Adrenal gland (tissue), 9 donors: ENCODE measurements at regions not wholly inside any gene's neighbourhood (a gene's known extent, or its start where the extent isn't known, plus 50 kb on each side); places are given as distances from the start of the nearest gene placed in this dataset.

ENCODE experiments used
- DNase-seq, 7 donors: peaks; one replicate each; pipeline ENCODE4 v3.0.0-alpha.2; 2019 to 2020
- H3K27ac ChIP-seq, 5 donors: fragments of 200-600 bp; sonication (generic) in 4 of 5; 1 replicate in 3 of 5; 2 replicates in 2 of 5; pipeline versions ENCODE4 v1.5.1 to v1.8.0; 2016 to 2020; ENCODE audit warnings: mild to moderate bottlenecking in 1 of 5
- H3K27me3 ChIP-seq: fragments of 200-600 bp; 2 replicates; pipeline ENCODE4 v1.8.0; 2021
- H3K36me3 ChIP-seq, 2 donors: fragments of 200-600 bp; replicated peaks in 1 of 2; 1 replicate in 1 of 2; 2 replicates in 1 of 2; pipeline versions ENCODE4 v1.5.1 to v1.8.0; 2018 to 2022
- H3K4me1 ChIP-seq, 2 donors: fragments of 200-600 bp; replicated peaks in 1 of 2; 1 replicate in 1 of 2; 2 replicates in 1 of 2; pipeline versions ENCODE4 v1.5.1 to v1.8.0; 2018 to 2021
- H3K4me3 ChIP-seq, 4 donors: fragments of 200-600 bp; sonication (generic) in 3 of 4; one replicate each; pipeline ENCODE4 v1.5.1; 2016 to 2018
- H3K9me3 ChIP-seq, 3 donors: fragments of 200-600 bp; sonication (generic) in 1 of 3; replicated peaks in 1 of 3; 1 replicate in 2 of 3; 2 replicates in 1 of 3; pipeline versions ENCODE4 v1.5.1 to v1.8.0; 2016 to 2021
- CTCF ChIP-seq, 6 experiments: fragments of 450-650 bp in 4 of 6; fragments of 200-600 bp in 2 of 6; sonication (generic) in 1 of 6; IDR thresholded peaks; 1 replicate in 5 of 6; 2 replicates in 1 of 6; pipeline versions ENCODE4 v1.5.1 to v1.8.0; 2016 to 2021; ENCODE audit warnings: antibody characterized with exemption in 6 of 6, mild to moderate bottlenecking in 2 of 6, moderate library complexity in 1 of 6
- POLR2A ChIP-seq, 2 donors: fragments of 450-650 bp; IDR thresholded peaks; one replicate each; pipeline ENCODE4 v1.6.1; 2017; ENCODE audit warnings: antibody characterized with exemption in 2 of 2, mild to moderate bottlenecking in 2 of 2, moderate library complexity in 1 of 2
- WGBS, 4 donors: extraction: QIAGEN DNeasy Blood & Tissue Kit in 2 of 4; methylation state at CpG; one replicate each; pipeline versions ENCODE4 v1.1.5 to v1.1.7; 2013 to 2017; 5-methylcytosine and 5-hydroxymethylcytosine counted together
- intact Hi-C, 2 donors: fragments of 100-400 bp; cut with DNase I; formaldehyde crosslinking; loops; one replicate each; pipeline versions ENCODE4 v1.14.1 to v1.15.0; 2022 to 2023
- donor health status: healthy with polysubstance abuse.
- donor health status: Bipolar disorder and iron deficiency.
- donor health status: DM: yes; HTN: yes; CAD: no.
- donor health status: DM: no; HTN: no; CAD: no.
- donor health status: DM: no; HTN: no; CAD: no.

GRCh38 chr15:93319121-93319814 lies 230.3 kb upstream of the RGMA start:
- DNase-seq: no peak
- WGBS, 4 donors: 79 to 87% (median 82%) methylated on average over 19 of the region's 19 CpGs
- Histone ChIP-seq H3K4me1 (no peaks in the 10 kb centered on the region), H3K36me3 (no peaks in the 10 kb centered on the region), H3K4me3 (no peak overlapping the region), H3K27me3 (no peaks in the 10 kb centered on the region), H3K27ac (no peak overlapping the region), H3K9me3 (no peaks in the 10 kb centered on the region)
- intact Hi-C loops: no loop called here
- TF ChIP-seq CTCF (IDR thresholded peaks at IDR 0.05) (no peak), POLR2A (IDR thresholded peaks at IDR 0.05) (no peak)

- Histone ChIP-seq H3K4me1 (no peaks in the 10 kb centered on the region), H3K36me3 (no peaks in the 10 kb centered on the region), H3K4me3 (no peak overlapping the region), H3K27me3 (no peaks in the 10 kb centered on the region), H3K27ac (no peak overlapping the region), H3K9me3 (no peaks in the 10 kb centered on the region)
- TF ChIP-seq POLR2A (IDR thresholded peaks at IDR 0.05) (no peak), CTCF (IDR thresholded peaks at IDR 0.05) (no peak)
- DNase-seq: no peak
- 84 to 91% (median 87%) methylated on average over 4 of the region's 4 CpGs for WGBS, 4 donors
- intact Hi-C loops: no loop called here
These were observed 228.8 kb upstream of the RGMA start for GRCh38 chr15:93317772-93318171.

- no peaks in the 10 kb centered on the region for H3K27me3 ChIP-seq
- WGBS, 4 donors: 84 to 91% (median 88%) methylated on average over 5 of the region's 5 CpGs
- no peak for DNase-seq
- H3K36me3 ChIP-seq: no peaks in the 10 kb centered on the region
- H3K9me3 ChIP-seq: no peaks in the 10 kb centered on the region
- H3K4me3 ChIP-seq: no peak overlapping the region
- intact Hi-C loops: no loop called here
- TF ChIP-seq CTCF (IDR thresholded peaks at IDR 0.05) (no peak), POLR2A (IDR thresholded peaks at IDR 0.05) (no peak)
- no peak overlapping the region for H3K27ac ChIP-seq
- H3K4me1 ChIP-seq: no peaks in the 10 kb centered on the region
These were observed 225.2 kb upstream of the RGMA start for GRCh38 chr15:93314245-93314644.

GRCh38 chr15:93312891-93313486 lies 224.0 kb upstream of the RGMA start:
- no peaks in the 10 kb centered on the region for H3K27me3 ChIP-seq
- 72 to 78% (median 74%) methylated on average over 7 of the region's 7 CpGs for WGBS, 4 donors

More at GRCh38 chr15:93312891-93313486, 224.0 kb upstream of the RGMA start:
- DNase-seq: no peak
- H3K27ac ChIP-seq: no peak overlapping the region
- no peaks in the 10 kb centered on the region for H3K9me3 ChIP-seq
- no peaks in the 10 kb centered on the region for H3K36me3 ChIP-seq
- intact Hi-C loops: no loop called here
- no peak for TF ChIP-seq POLR2A (IDR thresholded peaks at IDR 0.05)
- no peak for TF ChIP-seq CTCF (IDR thresholded peaks at IDR 0.05)
- no peaks in the 10 kb centered on the region for H3K4me1 ChIP-seq
- no peak overlapping the region for H3K4me3 ChIP-seq
